ENCODE measurements at regions not wholly inside any gene's neighbourhood (a gene's known extent, or its start where the extent isn't known, plus 50 kb on each side); places are given as distances from the start of the nearest gene placed in this dataset.
A peak's percentile ranks its signal among the peaks of the same experiment; 100 is the strongest.

GRCh38 chr13:99911965-99912566 is 59.5 kb downstream of the ZIC5 start:
- no peak for DNase-seq

- DNase-seq, result no peak
These were observed 60.2 kb downstream of the ZIC5 start for GRCh38 chr13:99911069-99911964.

GRCh38 chr13:99909836-99910619 is 61.5 kb downstream of the ZIC5 start:
- no peak for DNase-seq

GRCh38 chr13:99909097-99909835 is 62.3 kb downstream of the ZIC5 start:
- no peak for DNase-seq

GRCh38 chr13:99908140-99908803 is 63.3 kb downstream of the ZIC5 start:
- DNase-seq, result no peak

- no peak for DNase-seq
These were observed 63.9 kb downstream of the ZIC5 start for GRCh38 chr13:99907627-99908026.

- no peak for DNase-seq
These were observed 64.5 kb downstream of the ZIC5 start for GRCh38 chr13:99907038-99907437.

GRCh38 chr13:99905814-99906213 is 65.8 kb downstream of the ZIC5 start:
- no peak for DNase-seq

GRCh38 chr13:99905224-99905623 is 66.3 kb downstream of the ZIC5 start:
- DNase-seq, result no peak

GRCh38 chr13:99903140-99903539 is 68.4 kb downstream of the ZIC5 start:
- DNase-seq, result no peak

GRCh38 chr13:99902657-99903056 is 68.9 kb downstream of the ZIC5 start:
- no peak for DNase-seq

- no peak for DNase-seq
These were observed 70.6 kb downstream of the ZIC5 start for GRCh38 chr13:99900960-99901359.

- DNase-seq, result no peak
These were observed 73.1 kb downstream of the ZIC5 start for GRCh38 chr13:99898421-99898820.

GRCh38 chr13:99897076-99897440 is 74.5 kb downstream of the ZIC5 start:
- DNase-seq, result no peak

- DNase-seq, result peak; percentile 56
These were observed 75.0 kb downstream of the ZIC5 start for GRCh38 chr13:99896369-99897075.

GRCh38 chr13:99895444-99896368 is 75.9 kb downstream of the ZIC5 start:
- peak; percentile 80 for DNase-seq

GRCh38 chr13:99894840-99895443 is 76.6 kb downstream of the ZIC5 start:
- DNase-seq, result no peak

GRCh38 chr13:99894105-99894839 is 77.3 kb downstream of the ZIC5 start:
- DNase-seq, result no peak

- DNase-seq, result no peak
These were observed 78.0 kb downstream of the ZIC5 start for GRCh38 chr13:99893567-99893966.

All from right kidney (tissue), 1 donor.